GM20000 (cell line): ENCODE measurements at regions not wholly inside any gene's neighbourhood (a gene's known extent, or its start where the extent isn't known, plus 50 kb on each side); places are given as distances from the start of the nearest gene placed in this dataset.
"Not testable (repeated sequence)": the region's sequence is repeated elsewhere in the genome, so short reads cannot be mapped to it uniquely, and the experiment has no call there.

Experiments used
- DNase-seq: peaks from one replicate; pipeline ENCODE4 v3.0.0; 2012; ENCODE audit warnings: low spot score
- CTCF ChIP-seq: IDR thresholded peaks from 2 replicates; pipeline ENCODE4 v1.5.1; 2012; ENCODE audit warnings: mild to moderate bottlenecking, control low read depth; ENCODE audit errors: extremely low read depth, missing control alignments

DNA sequence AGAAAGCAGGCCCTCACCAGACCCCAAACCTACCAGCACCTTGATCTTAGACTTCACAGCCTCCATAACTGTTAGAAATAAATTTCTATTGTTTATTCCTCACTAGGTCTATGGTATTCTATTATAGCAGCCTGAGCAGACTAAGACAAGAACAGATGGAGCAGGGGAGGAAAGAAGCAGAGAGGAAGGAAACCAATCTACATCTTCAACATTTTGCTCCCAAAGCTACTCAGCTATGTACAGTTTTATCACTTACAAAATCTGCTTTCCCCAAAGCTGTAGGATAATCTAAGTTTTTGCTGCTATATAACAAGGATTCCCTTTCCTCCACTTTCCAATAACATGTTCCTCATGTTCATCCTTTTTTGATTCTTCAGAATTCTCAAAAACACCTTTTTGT, 274.4 kb upstream of the CHAC2 start:
- no peak for DNase-seq
- no peak for TF ChIP-seq CTCF

DNA sequence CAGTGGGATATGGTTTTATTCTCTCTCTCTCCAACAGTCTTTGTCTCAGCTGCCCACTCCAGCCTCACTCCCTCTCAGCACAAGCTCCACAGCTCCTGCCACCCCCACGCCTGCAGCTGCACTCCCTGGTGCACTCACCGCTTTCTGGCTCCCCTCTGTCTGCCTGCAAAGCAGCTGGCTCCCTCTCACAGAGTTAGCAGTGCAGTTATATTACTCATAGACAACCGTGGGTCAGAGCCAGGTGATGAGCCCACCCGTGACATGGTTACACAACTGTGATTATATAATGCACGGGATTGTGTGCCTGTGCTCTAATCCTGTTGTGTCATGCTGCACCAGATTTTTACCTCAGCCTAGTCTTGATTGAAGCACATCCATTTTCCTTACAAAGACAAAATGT, 276.9 kb upstream of the CHAC2 start:
- no peak for DNase-seq
- TF ChIP-seq CTCF = no peak

DNA sequence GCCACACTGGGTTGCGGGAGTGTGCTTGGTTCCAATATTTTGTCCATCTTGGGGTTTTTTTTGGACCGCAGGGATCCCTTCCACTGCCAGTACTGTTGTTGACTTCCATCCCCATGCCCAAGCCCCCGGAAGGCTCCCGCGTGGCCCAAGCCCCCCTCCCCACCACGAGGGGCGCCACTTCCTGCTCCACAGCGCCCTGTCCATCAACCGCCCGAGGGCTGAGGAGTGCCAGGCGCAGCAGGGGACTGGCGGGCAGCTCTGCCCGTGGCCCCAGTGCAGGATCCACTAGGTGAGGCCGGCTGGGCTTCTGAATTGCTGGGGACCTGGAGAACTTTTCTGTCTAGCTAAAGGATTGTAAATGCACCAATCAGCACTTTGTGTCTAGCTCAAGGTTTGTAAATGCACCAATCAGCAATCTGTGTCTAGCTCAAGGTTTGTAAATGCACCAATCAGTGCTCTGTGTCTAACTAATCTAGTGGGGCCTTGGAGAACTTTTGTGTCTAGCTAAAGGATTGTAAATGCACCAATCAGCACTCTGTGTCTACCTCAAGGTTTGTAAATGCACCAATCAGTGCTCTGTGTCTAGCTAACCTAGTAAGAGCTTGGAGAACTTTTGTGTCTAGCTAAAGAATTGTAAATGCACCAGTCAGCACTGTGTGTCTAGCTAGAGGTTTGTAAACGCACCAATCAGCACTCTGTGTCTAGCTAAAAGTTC, 281.3 kb upstream of the CHAC2 start:
- not testable (repeated sequence) for DNase-seq

- TF ChIP-seq CTCF = no peak
- no peak for DNase-seq
These were observed 282.4 kb upstream of the CHAC2 start for GRCh38 chr2:53485021-53485728.

DNA sequence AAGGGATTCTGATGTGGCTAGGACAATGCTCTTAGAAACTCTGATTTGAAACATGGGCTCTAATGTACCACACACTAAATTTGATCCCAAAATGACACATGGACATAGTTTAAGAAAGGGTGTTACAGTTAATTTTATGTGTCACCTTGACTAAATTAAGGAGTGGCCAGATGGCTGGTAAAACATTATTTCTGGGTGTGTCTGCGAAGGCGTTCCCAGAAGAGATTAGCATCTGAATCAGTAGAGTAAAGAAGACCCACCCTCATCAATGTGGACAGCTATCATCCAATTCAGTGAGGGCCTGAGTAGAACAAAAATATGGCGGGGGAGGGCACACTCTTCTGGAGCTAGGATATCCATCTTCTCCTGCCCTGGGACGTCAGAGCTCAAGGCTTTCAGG, 283.1 kb upstream of the CHAC2 start:
- no peak for DNase-seq
- no peak for TF ChIP-seq CTCF

GRCh38 chr2:53477517-53477916, 290.1 kb upstream of the CHAC2 start:
- TF ChIP-seq CTCF = no peak
- no peak for DNase-seq

- no peak for TF ChIP-seq CTCF
- DNase-seq = no peak
These were observed 290.8 kb upstream of the CHAC2 start for GRCh38 chr2:53476834-53477233.

DNA sequence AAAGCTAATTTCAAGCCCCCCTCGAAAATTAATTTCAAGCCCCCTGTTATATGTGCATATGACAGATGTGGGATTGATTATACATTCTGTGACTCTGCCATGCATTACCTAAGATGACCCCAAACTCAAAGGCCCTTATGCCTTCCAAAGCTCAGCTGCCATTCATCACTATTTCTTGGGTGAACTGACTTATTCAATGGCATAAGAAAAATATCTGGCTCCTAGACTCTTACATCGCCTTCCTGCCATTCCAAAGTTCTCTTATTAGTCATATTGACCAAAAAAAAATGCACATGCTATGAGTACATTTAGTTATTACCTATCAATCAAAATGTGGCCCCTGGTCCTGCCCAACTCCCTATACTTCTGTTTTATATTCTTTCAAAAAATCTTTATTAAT, 291.8 kb upstream of the CHAC2 start:
- no peak for TF ChIP-seq CTCF
- DNase-seq = no peak
